ENCODE measurements at regions not wholly inside any gene's neighbourhood (a gene's known extent, or its start where the extent isn't known, plus 50 kb on each side); places are given as distances from the start of the nearest gene placed in this dataset.
"Not testable (repeated sequence)": the region's sequence is repeated elsewhere in the genome, so short reads cannot be mapped to it uniquely, and the experiment has no call there.

DNA sequence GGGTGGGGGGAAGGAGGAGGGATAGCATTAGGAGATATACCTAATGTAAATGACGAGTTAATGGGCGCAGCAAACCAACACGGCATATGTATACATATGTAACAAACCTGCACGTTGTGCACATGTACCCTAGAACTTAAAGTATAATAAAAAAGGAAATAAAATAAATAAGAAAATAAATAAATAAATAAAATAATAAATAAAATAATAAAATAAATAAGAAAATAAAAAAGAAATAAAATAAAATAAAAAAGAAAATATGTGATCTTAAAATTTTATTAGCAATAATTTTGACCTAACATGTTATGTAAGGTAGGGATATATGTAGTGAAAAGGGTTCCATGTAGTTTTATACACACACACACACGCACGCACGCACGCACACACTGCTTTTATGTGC, 195.5 kb upstream of the PLPPR1 start:
- TF ChIP-seq, protein P1, sequence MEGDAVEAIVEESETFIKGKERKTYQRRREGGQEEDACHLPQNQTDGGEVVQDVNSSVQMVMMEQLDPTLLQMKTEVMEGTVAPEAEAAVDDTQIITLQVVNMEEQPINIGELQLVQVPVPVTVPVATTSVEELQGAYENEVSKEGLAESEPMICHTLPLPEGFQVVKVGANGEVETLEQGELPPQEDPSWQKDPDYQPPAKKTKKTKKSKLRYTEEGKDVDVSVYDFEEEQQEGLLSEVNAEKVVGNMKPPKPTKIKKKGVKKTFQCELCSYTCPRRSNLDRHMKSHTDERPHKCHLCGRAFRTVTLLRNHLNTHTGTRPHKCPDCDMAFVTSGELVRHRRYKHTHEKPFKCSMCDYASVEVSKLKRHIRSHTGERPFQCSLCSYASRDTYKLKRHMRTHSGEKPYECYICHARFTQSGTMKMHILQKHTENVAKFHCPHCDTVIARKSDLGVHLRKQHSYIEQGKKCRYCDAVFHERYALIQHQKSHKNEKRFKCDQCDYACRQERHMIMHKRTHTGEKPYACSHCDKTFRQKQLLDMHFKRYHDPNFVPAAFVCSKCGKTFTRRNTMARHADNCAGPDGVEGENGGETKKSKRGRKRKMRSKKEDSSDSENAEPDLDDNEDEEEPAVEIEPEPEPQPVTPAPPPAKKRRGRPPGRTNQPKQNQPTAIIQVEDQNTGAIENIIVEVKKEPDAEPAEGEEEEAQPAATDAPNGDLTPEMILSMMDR (IDR thresholded peaks at IDR 0.05; ENCODE audit: low read length), result not testable (repeated sequence)
- not testable (repeated sequence) for TF ChIP-seq EZH2 (IDR thresholded peaks at IDR 0.05; ENCODE audit: borderline replicate concordance, low read length)
